ENCODE measurements at regions not wholly inside any gene's neighbourhood (a gene's known extent, or its start where the extent isn't known, plus 50 kb on each side); places are given as distances from the start of the nearest gene placed in this dataset.

DNA sequence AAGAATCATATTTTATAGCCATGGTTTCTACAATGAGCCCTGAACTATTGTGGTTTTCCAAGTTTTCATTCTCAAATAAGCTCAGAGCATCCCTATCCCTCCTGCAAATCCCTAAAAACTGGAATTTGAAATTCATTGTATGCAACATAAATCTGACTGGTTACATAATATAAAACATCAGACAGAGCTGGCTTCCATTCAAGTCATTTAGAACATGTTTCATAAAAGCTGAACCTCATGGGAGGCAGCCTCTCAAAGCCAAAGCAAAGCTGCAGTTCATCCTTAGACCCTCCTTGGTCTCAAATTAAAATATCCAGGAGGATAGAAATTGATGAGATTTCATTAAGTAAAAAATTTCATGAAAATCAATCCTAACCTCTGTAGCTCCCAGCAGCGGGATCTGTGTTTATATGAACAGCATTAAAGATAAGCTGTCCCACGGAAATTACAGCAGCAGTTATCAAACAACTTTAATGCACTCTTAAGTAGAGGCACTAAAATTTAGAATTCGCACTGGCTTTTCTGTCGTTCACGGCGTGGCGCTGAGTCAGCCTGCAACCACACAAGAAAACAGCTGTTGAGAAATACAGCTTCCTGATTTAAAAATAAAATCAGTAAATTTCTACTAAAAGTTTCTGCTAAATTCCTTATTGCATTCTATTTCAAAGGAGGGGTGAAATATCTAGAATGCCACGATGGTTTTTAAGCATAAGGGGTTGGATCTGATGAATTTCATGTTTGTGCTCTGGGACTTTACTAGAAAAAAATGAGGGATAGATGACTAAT lies 99.9 kb upstream of the TIAM1 start:
- Histone ChIP-seq H3K9ac (replicated peaks; ENCODE audit: extremely low read depth, insufficient read depth, low read length) (no peak overlapping the region), H3K4me1 (ENCODE audit: control insufficient read depth, extremely low read depth, insufficient read depth, low read length) (no peaks in the 10 kb centered on the region), H3K4me3 (replicated peaks in 1 of 3; ENCODE audit: insufficient read depth in 1 of 3, low read depth in 1 of 3, low read length in 3 of 3) (no peak overlapping the region), H3K27ac (ENCODE audit: insufficient read depth, low read depth, low read length) (no peak overlapping the region), H3K27me3 (ENCODE audit: control insufficient read depth in 2 of 2, insufficient read depth in 2 of 2, low read length in 2 of 2) (no peaks in the 10 kb centered on the region), H3K4me2 (ENCODE audit: insufficient read depth, low read length) (no peak overlapping the region), H3K36me3 (ENCODE audit: control insufficient read depth in 2 of 2, extremely low read depth in 1 of 2, insufficient read depth in 2 of 2, low read length in 2 of 2) (no peaks in the 10 kb centered on the region), H3K79me2 (ENCODE audit: control insufficient read depth, insufficient read depth, low read length) (no peaks in the 10 kb centered on the region), H2AFZ (ENCODE audit: low read depth, low read length) (no peak overlapping the region), H3K9me1 (replicated peaks; ENCODE audit: control insufficient read depth, extremely low read depth, insufficient read depth, low read length) (no peaks in the 10 kb centered on the region), H4K20me1 (replicated peaks; ENCODE audit: control insufficient read depth, extremely low read depth, insufficient read depth, low read length) (no peaks in the 10 kb centered on the region), H3K9me3 (replicated peaks; ENCODE audit: control insufficient read depth, insufficient read depth, low read length) (peaks cover 4% of the 10 kb centered on the region)
- intact Hi-C loops (cut with micrococcal nuclease) (no loop called here), dilution Hi-C loops (cut with MboI; ENCODE audit: extremely low pct_ligation_motif_present, low sequenced_read_pairs) (no loop called here)
- ChIA-PET POLR2A (no interaction called here), CTCF (no interaction called here)
- DNase-seq (ENCODE audit: low read depth, low spot score) (no peak), FAIRE-seq (no peak)
- TF ChIP-seq POLR2A (IDR thresholded peaks at IDR 0.05; ENCODE audit: low read depth, low read length), result no peak
- TF ChIP-seq, protein P1, sequence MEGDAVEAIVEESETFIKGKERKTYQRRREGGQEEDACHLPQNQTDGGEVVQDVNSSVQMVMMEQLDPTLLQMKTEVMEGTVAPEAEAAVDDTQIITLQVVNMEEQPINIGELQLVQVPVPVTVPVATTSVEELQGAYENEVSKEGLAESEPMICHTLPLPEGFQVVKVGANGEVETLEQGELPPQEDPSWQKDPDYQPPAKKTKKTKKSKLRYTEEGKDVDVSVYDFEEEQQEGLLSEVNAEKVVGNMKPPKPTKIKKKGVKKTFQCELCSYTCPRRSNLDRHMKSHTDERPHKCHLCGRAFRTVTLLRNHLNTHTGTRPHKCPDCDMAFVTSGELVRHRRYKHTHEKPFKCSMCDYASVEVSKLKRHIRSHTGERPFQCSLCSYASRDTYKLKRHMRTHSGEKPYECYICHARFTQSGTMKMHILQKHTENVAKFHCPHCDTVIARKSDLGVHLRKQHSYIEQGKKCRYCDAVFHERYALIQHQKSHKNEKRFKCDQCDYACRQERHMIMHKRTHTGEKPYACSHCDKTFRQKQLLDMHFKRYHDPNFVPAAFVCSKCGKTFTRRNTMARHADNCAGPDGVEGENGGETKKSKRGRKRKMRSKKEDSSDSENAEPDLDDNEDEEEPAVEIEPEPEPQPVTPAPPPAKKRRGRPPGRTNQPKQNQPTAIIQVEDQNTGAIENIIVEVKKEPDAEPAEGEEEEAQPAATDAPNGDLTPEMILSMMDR (IDR thresholded peaks at IDR 0.05; ENCODE audit: extremely low read depth in 1 of 2, insufficient read depth in 1 of 2, low read depth in 1 of 2, low read length in 2 of 2), result no peak
- no peak for TF ChIP-seq POLR2AphosphoS5 (IDR thresholded peaks at IDR 0.05; ENCODE audit: insufficient read depth, low read depth, low read length)
- TF ChIP-seq EZH2 (IDR thresholded peaks at IDR 0.05; ENCODE audit: borderline replicate concordance, low read depth, low read length, severe bottlenecking), result no peak
- TF ChIP-seq MYC (IDR thresholded peaks at IDR 0.05; ENCODE audit: low read depth, low read length), result no peak
- TF ChIP-seq, protein P2, sequence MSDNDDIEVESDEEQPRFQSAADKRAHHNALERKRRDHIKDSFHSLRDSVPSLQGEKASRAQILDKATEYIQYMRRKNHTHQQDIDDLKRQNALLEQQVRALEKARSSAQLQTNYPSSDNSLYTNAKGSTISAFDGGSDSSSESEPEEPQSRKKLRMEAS (IDR thresholded peaks at IDR 0.05; ENCODE audit: insufficient read depth, insufficient read length), result no peak
- TF ChIP-seq GATA2 (IDR thresholded peaks at IDR 0.05; ENCODE audit: insufficient read depth, insufficient read length, low read depth, low read length), result no peak
- TF ChIP-seq FOS (IDR thresholded peaks at IDR 0.05; ENCODE audit: borderline replicate concordance, insufficient read depth, low read length), result no peak
- no peak for TF ChIP-seq JUN (IDR thresholded peaks at IDR 0.05; ENCODE audit: borderline replicate concordance, insufficient read depth, insufficient read length, low read depth)
- no TSS peak for BruUV-seq (replicated peaks)
